HEK293 (cell line): ENCODE measurements at regions not wholly inside any gene's neighbourhood (a gene's known extent, or its start where the extent isn't known, plus 50 kb on each side); places are given as distances from the start of the nearest gene placed in this dataset.

Source experiments
- AEBP2 ChIP-seq: fragments of 450-650 bp; formaldehyde crosslinking; IDR thresholded peaks from 2 replicates; pipeline ENCODE4 v1.5.1; 2016; ENCODE audit warnings: missing biosample characterization, missing genetic modification characterization, borderline replicate concordance
- CTCF ChIP-seq: fragments of 450-650 bp; formaldehyde crosslinking; IDR thresholded peaks from 2 replicates; pipeline ENCODE4 v1.5.1; 2016; ENCODE audit warnings: missing biosample characterization, missing genetic modification characterization
- REST ChIP-seq: fragments of 450-650 bp; formaldehyde crosslinking; IDR thresholded peaks from 2 replicates; pipeline ENCODE4 v1.5.1; 2016; ENCODE audit warnings: missing biosample characterization, missing genetic modification characterization
- YY1 ChIP-seq: fragments of 450-650 bp; formaldehyde crosslinking; IDR thresholded peaks from 2 replicates; pipeline ENCODE4 v1.5.1; 2018; ENCODE audit warnings: missing biosample characterization, missing genetic modification characterization
- ZNF10 ChIP-seq: fragments of 450-650 bp; formaldehyde crosslinking; IDR thresholded peaks from 2 replicates; pipeline ENCODE4 v1.5.1; 2017; ENCODE audit warnings: missing biosample characterization, missing genetic modification characterization
- ZNF274 ChIP-seq, 2 experiments: fragments of 200-500 bp in 1 of 2; fragments of 450-650 bp in 1 of 2; sonication (Bioruptor generic) in 1 of 2; formaldehyde crosslinking in 1 of 2; IDR thresholded peaks; 2 replicates each; pipeline versions ENCODE4 v1.5.1 to v1.6.1; 2014 to 2016; ENCODE audit warnings: borderline replicate concordance in 1 of 2, inconsistent platforms in 1 of 2, low read length in 1 of 2, missing biosample characterization in 1 of 2, missing genetic modification characterization in 1 of 2

GRCh38 chr2:160912276-160912675 is 248.0 kb upstream of the TANK start:
- TF ChIP-seq CTCF (tag by site-specific recombination) (no peak), REST (tag by site-specific recombination) (no peak), YY1 (tag by site-specific recombination) (no peak), ZNF10 (tag by site-specific recombination) (no peak), ZNF274 (IDR thresholded peaks at IDR 0.05; ENCODE audit: low read length) (no peak), ZNF274 (tag by site-specific recombination; IDR thresholded peaks at IDR 0.05; ENCODE audit: borderline replicate concordance) (no peak), AEBP2 (tag by site-specific recombination) (no peak)
